ENCODE measurements at regions not wholly inside any gene's neighbourhood (a gene's known extent, or its start where the extent isn't known, plus 50 kb on each side); places are given as distances from the start of the nearest gene placed in this dataset.

GRCh38 chr4:156710365-156711192 is 261.0 kb downstream of the PDGFC start:
- no peak for DNase-seq

- no peak for DNase-seq
Observed at GRCh38 chr4:156705311-156705710, 266.3 kb downstream of the PDGFC start.

GRCh38 chr4:156695163-156695562 is 276.4 kb downstream of the PDGFC start:
- DNase-seq: no peak

GRCh38 chr4:156694413-156694812 is 277.2 kb downstream of the PDGFC start:
- no peak for DNase-seq

GRCh38 chr4:156693557-156693956 is 278.0 kb downstream of the PDGFC start:
- DNase-seq: no peak

GRCh38 chr4:156692016-156692415 is 279.6 kb downstream of the PDGFC start:
- DNase-seq: no peak

GRCh38 chr4:156690572-156690971 is 281.0 kb downstream of the PDGFC start:
- no peak for DNase-seq

- DNase-seq: no peak
Observed at GRCh38 chr4:156686120-156686519, 285.5 kb downstream of the PDGFC start.

- DNase-seq: no peak
Observed at GRCh38 chr4:156685308-156685707, 286.3 kb downstream of the PDGFC start.

GRCh38 chr4:156677656-156678055 is 293.9 kb downstream of the PDGFC start:
- no peak for DNase-seq

GRCh38 chr4:156677131-156677531 is 294.5 kb downstream of the PDGFC start:
- peak in 1 of 5 experiments; percentile 19 for DNase-seq

- no peak for DNase-seq
Observed at GRCh38 chr4:156676116-156676851, 295.3 kb downstream of the PDGFC start.

- DNase-seq: no peak
Observed at GRCh38 chr4:156673483-156673882, 298.1 kb downstream of the PDGFC start.

- DNase-seq: no peak
Observed at GRCh38 chr4:156672492-156673305, 298.9 kb downstream of the PDGFC start.

GRCh38 chr4:156665780-156666366 is 305.7 kb downstream of the PDGFC start:
- no peak for DNase-seq

- no peak for DNase-seq
Observed at GRCh38 chr4:156663663-156664062, 307.9 kb downstream of the PDGFC start.

GRCh38 chr4:156662921-156663320 is 308.7 kb downstream of the PDGFC start:
- DNase-seq: no peak

- no peak for DNase-seq
Observed at GRCh38 chr4:156661555-156661954, 310.0 kb downstream of the PDGFC start.

GRCh38 chr4:156660465-156660864 is 311.1 kb downstream of the PDGFC start:
- DNase-seq: no peak

- no peak for DNase-seq
Observed at GRCh38 chr4:156659983-156660382, 311.6 kb downstream of the PDGFC start.

GRCh38 chr4:156659570-156659969 is 312.0 kb downstream of the PDGFC start:
- DNase-seq: no peak

GRCh38 chr4:156656896-156657295 is 314.7 kb downstream of the PDGFC start:
- DNase-seq: no peak

GRCh38 chr4:156654410-156654809 is 317.2 kb downstream of the PDGFC start:
- DNase-seq: no peak
